Small intestine (tissue), 7 donors: ENCODE measurements at regions not wholly inside any gene's neighbourhood (a gene's known extent, or its start where the extent isn't known, plus 50 kb on each side); places are given as distances from the start of the nearest gene placed in this dataset.

Source experiments
- DNase-seq, 2 donors: peaks; one replicate each; pipeline versions ENCODE4 v3.0.0 to v3.0.0-alpha.2; 2013
- FAIRE-seq: peaks from 2 replicates; lab custom pipeline; 2012; peaks lifted over from hg19 to GRCh38; lab: Jason Lieb, UNC
- H3K27ac ChIP-seq, 3 donors: one replicate each; pipeline ENCODE4 v1.5.1; 2013; ENCODE audit warnings: low read length in 2 of 3, mild to moderate bottlenecking in 2 of 3, control low read depth in 1 of 3, inconsistent platforms in 1 of 3, low read depth in 1 of 3, moderate library complexity in 1 of 3
- H3K27me3 ChIP-seq, 3 donors: one replicate each; pipeline ENCODE4 v1.6.1; 2013; ENCODE audit warnings: low read length in 3 of 3, inconsistent platforms in 1 of 3; ENCODE audit not compliant: control insufficient read depth in 3 of 3, insufficient read depth in 3 of 3
- H3K36me3 ChIP-seq, 3 donors: one replicate each; pipeline ENCODE4 v1.6.1; 2013; ENCODE audit warnings: low read length in 3 of 3, inconsistent platforms in 1 of 3, low read depth in 1 of 3, mild to moderate bottlenecking in 1 of 3, moderate library complexity in 1 of 3; ENCODE audit not compliant: control insufficient read depth in 3 of 3, insufficient read depth in 2 of 3
- H3K4me1 ChIP-seq, 3 donors: one replicate each; pipeline ENCODE4 v1.6.1; 2013; ENCODE audit warnings: low read length in 2 of 3, inconsistent platforms in 1 of 3, low read depth in 1 of 3, mild to moderate bottlenecking in 1 of 3, moderate library complexity in 1 of 3; ENCODE audit not compliant: control insufficient read depth in 3 of 3, insufficient read depth in 2 of 3
- H3K4me3 ChIP-seq, 3 donors: one replicate each; pipeline ENCODE4 v1.5.1; 2013; ENCODE audit warnings: low read length in 3 of 3, control low read depth in 1 of 3, inconsistent platforms in 1 of 3, low read depth in 1 of 3, mild to moderate bottlenecking in 1 of 3, moderate library complexity in 1 of 3
- H3K9me3 ChIP-seq, 2 donors: one replicate each; pipeline ENCODE4 v1.6.1; 2013; ENCODE audit warnings: low read depth in 1 of 2, low read length in 1 of 2; ENCODE audit not compliant: control insufficient read depth in 2 of 2, insufficient read depth in 1 of 2
- WGBS, 3 donors: extraction: QIAGEN DNeasy Blood & Tissue Kit; methylation state at CpG; one replicate each; pipeline ENCODE4 v1.1.7; 2013; 5-methylcytosine and 5-hydroxymethylcytosine counted together
- donor health status: healthy with polysubstance abuse.
- donor health status: control.
- donor health status: control.
- donor health status: Bipolar disorder and iron deficiency.
- donor health status: healthy.

DNA sequence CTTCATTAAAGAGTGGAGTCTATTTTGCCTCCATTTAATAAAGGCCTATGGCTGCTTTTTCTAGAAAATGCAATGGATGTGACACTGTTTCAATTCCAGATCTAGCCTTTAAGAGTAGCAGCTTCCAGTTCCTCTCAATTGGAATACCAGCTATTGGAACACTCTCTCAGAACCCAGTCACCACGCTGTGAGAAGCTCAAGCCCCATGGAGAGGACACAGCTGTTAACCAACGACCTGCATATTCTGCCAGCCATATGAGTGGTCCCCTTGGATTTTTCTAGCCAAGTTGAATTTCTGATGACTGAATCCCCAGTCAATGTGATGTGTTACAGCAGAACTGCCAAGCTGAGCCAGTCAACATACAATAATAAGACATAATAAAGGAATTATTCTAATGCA is 131.8 kb downstream of the TMTC3 start:
- WGBS, 3 donors, result 48 to 72% (median 53%) methylated on average over 2 of the region's 2 CpGs
- no peak for DNase-seq

DNA sequence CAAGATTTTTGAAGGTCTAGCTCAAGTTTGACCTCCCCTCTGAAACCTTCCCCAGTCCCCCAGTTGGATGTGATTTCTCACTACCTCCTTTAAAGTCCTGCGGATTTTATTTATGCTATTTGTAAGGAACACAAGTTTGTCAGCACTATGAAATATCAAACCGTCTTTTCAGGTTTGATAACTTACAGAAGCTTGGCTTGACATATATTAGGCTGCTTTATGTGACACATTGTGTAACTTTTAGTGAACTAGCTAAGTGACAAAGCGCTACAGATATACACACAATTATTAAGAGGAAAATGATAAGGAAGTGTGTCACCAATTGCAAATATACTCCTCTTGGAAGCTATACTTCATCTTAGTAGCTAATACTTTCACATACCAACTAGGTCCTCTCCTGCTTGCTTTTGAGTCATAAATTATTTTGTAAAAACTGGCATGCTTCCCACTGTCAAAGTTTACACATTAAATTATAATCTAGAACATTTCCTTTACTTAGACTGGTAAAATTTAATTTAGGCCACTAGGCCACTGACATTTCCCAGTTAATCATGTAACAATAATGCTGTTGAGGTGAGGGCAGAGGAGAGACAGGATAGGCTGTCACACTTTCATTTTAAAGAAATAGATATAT is 149.5 kb downstream of the TMTC3 start:
- FAIRE-seq, result no peak
- H3K27ac ChIP-seq, result no peak overlapping the region
- H3K4me3 ChIP-seq, result no peak overlapping the region
- no peaks in the 10 kb centered on the region for H3K4me1 ChIP-seq
- no peak for DNase-seq
- H3K36me3 ChIP-seq, result no peaks in the 10 kb centered on the region
- 78 to 87% (median 84%) methylated on average over 3 of the region's 3 CpGs for WGBS, 3 donors
- H3K9me3 ChIP-seq, result no peaks in the 10 kb centered on the region
- H3K27me3 ChIP-seq, result no peaks in the 10 kb centered on the region

More for the DNA sequence above, 131.8 kb downstream of the TMTC3 start:
- Histone ChIP-seq H3K36me3 (no peaks in the 10 kb centered on the region), H3K9me3 (peaks cover 0 to 3% of the 10 kb centered on the region in 2 donors), H3K27me3 (no peaks in the 10 kb centered on the region), H3K4me3 (no peak overlapping the region), H3K4me1 (no peaks in the 10 kb centered on the region), H3K27ac (no peak overlapping the region)
- no peak for FAIRE-seq

DNA sequence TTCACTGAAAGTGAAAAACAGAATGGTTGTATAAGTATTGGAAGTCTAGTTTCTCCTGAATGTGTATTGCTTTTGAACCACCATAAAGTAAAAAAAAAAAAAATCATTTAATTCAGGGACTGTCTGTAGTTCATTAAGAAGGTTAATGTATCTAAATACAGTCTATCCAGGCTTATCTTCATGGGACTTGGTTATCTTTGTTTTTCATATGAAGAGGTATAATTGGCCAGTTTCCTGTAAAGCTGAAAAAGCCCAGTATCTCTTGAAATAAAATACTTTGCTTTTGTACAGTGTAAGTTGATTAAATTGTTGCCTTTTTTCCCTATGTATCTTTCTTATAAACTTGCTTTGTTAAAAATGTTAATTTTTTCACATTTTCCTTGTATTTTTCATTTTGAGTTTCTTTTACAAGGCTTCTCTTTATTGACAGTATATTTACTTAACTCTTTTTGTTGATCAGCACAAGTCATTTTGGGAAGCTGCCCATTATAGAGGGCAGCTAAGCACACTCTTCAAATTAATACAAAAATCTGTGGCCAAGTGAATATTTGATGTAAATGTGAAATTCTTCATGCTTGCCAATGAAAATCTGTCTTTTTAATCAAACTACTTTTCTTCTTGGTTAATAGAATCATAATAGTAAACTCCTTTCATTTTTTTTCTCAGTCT is 156.0 kb downstream of the TMTC3 start:
- H3K9me3 ChIP-seq, result no peaks in the 10 kb centered on the region
- H3K27ac ChIP-seq, result no peak overlapping the region
- no peaks in the 10 kb centered on the region for H3K4me1 ChIP-seq
- DNase-seq (no peak), FAIRE-seq (no peak)
- no peaks in the 10 kb centered on the region for H3K36me3 ChIP-seq
- H3K4me3 ChIP-seq, result no peak overlapping the region
- no peaks in the 10 kb centered on the region for H3K27me3 ChIP-seq

DNA sequence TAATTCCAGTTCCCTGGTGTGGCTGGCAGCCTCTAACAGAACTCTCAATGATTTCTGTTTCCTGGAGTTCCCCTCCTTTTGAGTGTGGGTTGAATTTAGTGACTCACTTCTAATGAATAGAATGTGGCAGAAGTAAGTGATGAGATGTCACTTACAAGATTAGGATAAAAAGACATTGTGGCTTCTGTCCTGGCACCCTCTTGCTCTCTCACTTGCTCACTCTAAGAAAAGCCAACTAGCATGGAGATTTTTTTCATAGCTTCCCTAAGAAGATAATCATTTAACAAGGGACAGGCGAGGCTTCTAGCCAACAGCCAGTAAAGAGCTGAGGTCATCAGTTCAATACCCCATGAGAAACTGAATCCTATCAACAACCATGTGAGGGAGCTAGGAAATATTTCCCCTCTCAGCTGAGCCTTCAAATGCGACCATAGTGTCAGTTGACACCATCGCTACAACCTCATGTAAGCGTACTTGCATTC is 156.7 kb downstream of the TMTC3 start:
- Histone ChIP-seq H3K27me3 (no peaks in the 10 kb centered on the region), H3K4me3 (no peak overlapping the region), H3K36me3 (no peaks in the 10 kb centered on the region), H3K9me3 (no peaks in the 10 kb centered on the region), H3K4me1 (no peaks in the 10 kb centered on the region), H3K27ac (no peak overlapping the region)
- FAIRE-seq (no peak), DNase-seq (no peak)
- WGBS, 3 donors, result 70 to 77% (median 72%) methylated on average over 4 of the region's 4 CpGs

DNA sequence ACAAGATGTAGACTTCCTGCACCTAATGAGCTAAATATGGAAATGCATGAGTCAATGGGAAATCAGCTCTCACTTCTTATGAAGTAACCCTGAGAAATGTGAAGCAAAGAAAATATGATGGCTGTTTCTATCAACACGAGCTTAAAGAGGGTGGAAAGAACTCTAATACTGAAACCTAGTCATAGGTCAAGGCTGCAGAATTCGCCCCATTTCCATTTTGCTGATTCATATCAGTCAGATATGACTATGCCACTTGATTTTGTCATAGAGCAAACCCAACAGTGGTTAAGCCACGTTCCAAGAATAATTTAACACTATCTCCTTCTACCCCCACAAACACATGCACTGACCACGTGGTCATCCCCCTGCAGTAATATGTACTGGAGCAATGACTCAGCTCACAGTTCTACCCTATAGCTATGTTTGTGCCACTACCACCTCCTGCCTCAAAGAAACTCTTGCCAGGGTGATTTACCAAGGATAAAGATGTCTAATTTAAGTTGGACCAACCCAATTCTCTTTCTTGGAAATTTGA is 157.5 kb downstream of the TMTC3 start:
- Histone ChIP-seq H3K4me1 (no peaks in the 10 kb centered on the region), H3K36me3 (no peaks in the 10 kb centered on the region), H3K27me3 (no peaks in the 10 kb centered on the region), H3K27ac (peak overlapping the region in 1 of 3 donors; percentile 20), H3K9me3 (no peaks in the 10 kb centered on the region), H3K4me3 (no peak overlapping the region)
- WGBS, 3 donors, result 47 to 61% (median 54%) methylated on average over 4 of the region's 4 CpGs
- FAIRE-seq (no peak), DNase-seq (no peak)

DNA sequence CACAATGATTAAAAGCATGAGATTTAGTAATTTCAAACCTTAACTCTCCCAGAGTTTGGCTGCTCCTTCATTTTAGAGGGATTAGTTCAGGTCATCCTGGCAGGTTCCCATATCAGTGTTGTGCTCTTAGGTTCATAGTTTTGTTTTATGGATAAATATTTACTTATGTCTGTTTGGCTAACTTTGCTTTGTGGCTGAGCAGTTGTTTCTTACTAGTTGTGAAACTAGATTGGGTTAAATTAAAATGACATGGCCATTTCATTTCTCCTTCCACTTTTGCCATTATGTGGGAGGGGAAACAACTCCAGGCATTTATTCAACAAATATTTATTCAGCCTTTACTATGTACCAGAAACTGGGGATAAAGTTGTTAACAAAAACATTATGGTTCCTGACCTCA is 158.8 kb downstream of the TMTC3 start:
- no peaks in the 10 kb centered on the region for H3K36me3 ChIP-seq
- no peak overlapping the region for H3K4me3 ChIP-seq
- H3K27me3 ChIP-seq, result no peaks in the 10 kb centered on the region
- H3K27ac ChIP-seq, result no peak overlapping the region
- no peak for FAIRE-seq
- H3K9me3 ChIP-seq, result no peaks in the 10 kb centered on the region
- no peak for DNase-seq
- H3K4me1 ChIP-seq, result no peaks in the 10 kb centered on the region

DNA sequence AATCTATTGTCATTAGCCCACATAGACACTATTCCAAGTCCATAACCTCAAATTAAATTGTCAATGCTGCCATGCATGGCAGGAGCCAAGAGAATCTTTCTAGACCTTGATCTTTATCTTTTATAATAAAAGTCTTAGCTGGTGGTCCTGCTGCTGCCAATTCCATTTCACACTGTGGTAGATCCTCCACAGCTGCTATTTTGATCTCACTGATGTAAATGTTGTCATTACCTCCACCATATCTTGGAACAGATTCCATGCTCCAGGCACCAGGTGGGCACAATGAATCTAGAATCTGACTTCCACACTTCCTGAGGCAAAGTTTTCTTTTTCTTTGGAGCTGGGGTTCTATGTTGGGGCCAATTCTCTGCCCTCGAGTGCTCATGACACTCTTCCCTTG is 161.2 kb downstream of the TMTC3 start:
- no peak for FAIRE-seq
- WGBS, 3 donors, result 85 to 90% (median 89%) methylated on average over 1 of the region's 1 CpG
- Histone ChIP-seq H3K36me3 (no peaks in the 10 kb centered on the region), H3K27ac (no peak overlapping the region), H3K9me3 (no peaks in the 10 kb centered on the region), H3K4me3 (no peak overlapping the region), H3K27me3 (no peaks in the 10 kb centered on the region), H3K4me1 (no peaks in the 10 kb centered on the region)
- no peak for DNase-seq

DNA sequence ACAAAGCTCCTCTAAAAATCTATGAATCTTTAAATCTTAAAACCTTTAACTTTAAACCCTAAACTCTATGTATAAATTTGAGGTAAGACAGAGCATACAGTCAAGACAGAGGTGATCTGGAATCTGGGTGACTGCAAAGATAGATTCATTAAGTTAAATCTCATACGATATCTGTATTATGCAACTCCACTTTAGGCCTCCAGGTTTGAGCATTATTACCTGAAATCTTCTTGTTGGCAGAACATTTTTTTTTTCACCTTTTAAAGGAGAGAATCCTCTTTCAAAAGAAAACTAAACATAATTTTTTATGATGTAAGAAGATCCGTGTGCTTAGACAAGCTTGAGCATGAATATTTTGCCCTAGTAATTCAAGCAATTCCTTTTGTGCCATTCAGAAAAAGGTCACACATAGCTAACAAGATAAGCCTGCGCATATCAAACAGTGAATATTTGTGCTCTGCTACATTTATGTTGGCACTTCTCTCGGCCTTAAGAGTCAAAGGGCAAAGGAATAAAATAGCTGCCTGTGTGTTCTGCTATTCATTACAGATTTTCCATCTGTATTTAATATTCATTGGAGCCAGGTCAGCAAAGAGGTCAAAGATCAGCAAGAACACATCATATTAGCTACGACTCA is 163.3 kb downstream of the TMTC3 start:
- Histone ChIP-seq H3K27ac (no peak overlapping the region), H3K9me3 (no peaks in the 10 kb centered on the region), H3K4me1 (no peaks in the 10 kb centered on the region), H3K36me3 (no peaks in the 10 kb centered on the region), H3K27me3 (no peaks in the 10 kb centered on the region), H3K4me3 (no peak overlapping the region)
- WGBS, 3 donors, result 18 to 59% (median 31%) methylated on average over 5 of the region's 5 CpGs
- DNase-seq (peak; percentile 6 to 72), FAIRE-seq (no peak)
